ENCODE measurements at regions not wholly inside any gene's neighbourhood (a gene's known extent, or its start where the extent isn't known, plus 50 kb on each side); places are given as distances from the start of the nearest gene placed in this dataset.

GRCh38 chr11:116207019-116207418 is 565.8 kb downstream of the BUD13 start:
- Histone ChIP-seq H3K4me1 (replicated peaks in 1 of 2) (no peaks in the 10 kb centered on the region), H3K36me3 (replicated peaks in 1 of 2) (no peaks in the 10 kb centered on the region), H3K9me3 (replicated peaks in 1 of 3) (no peaks in the 10 kb centered on the region), H3K27me3 (no peaks in the 10 kb centered on the region), H3K4me3 (no peak overlapping the region), H3K27ac (no peak overlapping the region)
- WGBS, 4 donors = 72 to 88% (median 81%) methylated on average over 2 of the region's 2 CpGs; no CpG with 5 or more reads in 1 of the 4 donors
- TF ChIP-seq POLR2A (IDR thresholded peaks at IDR 0.05) (no peak), CTCF (IDR thresholded peaks at IDR 0.05) (no peak)
- intact Hi-C loops (cut with DNase I) = no loop called here
- DNase-seq = no peak

GRCh38 chr11:116202922-116203321 is 569.9 kb downstream of the BUD13 start:
- Histone ChIP-seq H3K27ac (no peak overlapping the region), H3K27me3 (no peaks in the 10 kb centered on the region), H3K36me3 (replicated peaks in 1 of 2) (no peaks in the 10 kb centered on the region), H3K4me3 (no peak overlapping the region), H3K4me1 (replicated peaks in 1 of 2) (no peaks in the 10 kb centered on the region), H3K9me3 (replicated peaks in 1 of 3) (no peaks in the 10 kb centered on the region)
- intact Hi-C loops (cut with DNase I) = no loop called here
- 67 to 75% (median 70%) methylated on average over 2 of the region's 2 CpGs for WGBS, 4 donors
- no peak for DNase-seq
- TF ChIP-seq CTCF (IDR thresholded peaks at IDR 0.05) (no peak), POLR2A (IDR thresholded peaks at IDR 0.05) (no peak)

- intact Hi-C loops (cut with DNase I) = no loop called here
- H3K9me3 ChIP-seq (replicated peaks in 1 of 3) = no peaks in the 10 kb centered on the region
- H3K27me3 ChIP-seq = no peaks in the 10 kb centered on the region
- H3K4me3 ChIP-seq = no peak overlapping the region
- DNase-seq = no peak
- WGBS, 4 donors = 80 to 87% (median 85%) methylated on average over 7 to 8 of the region's 8 CpGs
- H3K4me1 ChIP-seq (replicated peaks in 1 of 2) = no peaks in the 10 kb centered on the region
- H3K36me3 ChIP-seq (replicated peaks in 1 of 2) = no peaks in the 10 kb centered on the region
- no peak for TF ChIP-seq CTCF (IDR thresholded peaks at IDR 0.05)
- no peak for TF ChIP-seq POLR2A (IDR thresholded peaks at IDR 0.05)
- H3K27ac ChIP-seq = no peak overlapping the region
Observed at GRCh38 chr11:116200564-116200963, 572.2 kb downstream of the BUD13 start.

- Histone ChIP-seq H3K27me3 (no peaks in the 10 kb centered on the region), H3K9me3 (replicated peaks in 1 of 3) (no peaks in the 10 kb centered on the region), H3K4me1 (replicated peaks in 1 of 2) (no peaks in the 10 kb centered on the region), H3K27ac (no peak overlapping the region), H3K4me3 (no peak overlapping the region), H3K36me3 (replicated peaks in 1 of 2) (no peaks in the 10 kb centered on the region)
- intact Hi-C loops (cut with DNase I) = no loop called here
- 66 to 100% (median 80%) methylated on average over 3 to 10 of the region's 10 CpGs for WGBS, 4 donors
- DNase-seq = peak in 2 of 7 donors; percentile 24 to 83
- TF ChIP-seq CTCF (IDR thresholded peaks at IDR 0.05) (no peak), POLR2A (IDR thresholded peaks at IDR 0.05) (no peak)
Observed at GRCh38 chr11:116199182-116199581, 573.6 kb downstream of the BUD13 start.
